Upper lobe of left lung (tissue), 4 donors: ENCODE measurements at regions not wholly inside any gene's neighbourhood (a gene's known extent, or its start where the extent isn't known, plus 50 kb on each side); places are given as distances from the start of the nearest gene placed in this dataset.
"Not testable (repeated sequence)": the region's sequence is repeated elsewhere in the genome, so short reads cannot be mapped to it uniquely, and the experiment has no call there.

Source experiments
- CTCF ChIP-seq, 6 experiments: fragments of 450-650 bp in 4 of 6; fragments of 200-600 bp in 2 of 6; sonication (generic) in 2 of 6; IDR thresholded peaks; one replicate each; pipeline ENCODE4 v1.5.1; 2016 to 2019; ENCODE audit warnings: antibody characterized with exemption in 6 of 6
- EP300 ChIP-seq, 4 donors: sonication (generic); formaldehyde crosslinking; IDR thresholded peaks; one replicate each; pipeline ENCODE4 v1.5.1; 2017; ENCODE audit warnings: antibody characterized with exemption in 4 of 4, control low read depth in 2 of 4
- POLR2A ChIP-seq, 4 donors: fragments of 450-650 bp; IDR thresholded peaks; one replicate each; pipeline ENCODE4 v1.5.1; 2016 to 2017; ENCODE audit warnings: antibody characterized with exemption in 4 of 4, mild to moderate bottlenecking in 2 of 4
- POLR2AphosphoS5 ChIP-seq, 2 donors: sonication (generic); formaldehyde crosslinking; IDR thresholded peaks; one replicate each; pipeline ENCODE4 v1.5.1; 2017; ENCODE audit warnings: antibody characterized with exemption in 2 of 2

GRCh38 chr21:5133824-5134223 is 5387.6 kb upstream of the TPTE start:
- TF ChIP-seq POLR2A, CTCF, POLR2AphosphoS5, EP300 (IDR thresholded peaks at IDR 0.05): not testable (repeated sequence)
